Immature natural killer cell (primary cell): ENCODE measurements at regions not wholly inside any gene's neighbourhood (a gene's known extent, or its start where the extent isn't known, plus 50 kb on each side); places are given as distances from the start of the nearest gene placed in this dataset.

ENCODE experiments used
- DNase-seq, 3 donors: peaks; one replicate each; pipeline ENCODE4 v3.0.0; 2022; ENCODE audit warnings: mixed read lengths in 1 of 3
- H3K27ac Mint-ChIP-seq, 6 donors: one replicate each; pipeline ENCODE4 v1.8.0; 2020; ENCODE audit warnings: mixed read lengths in 6 of 6, mild to moderate bottlenecking in 5 of 6, inconsistent platforms in 4 of 6, moderate library complexity in 3 of 6
- H3K27me3 Mint-ChIP-seq, 3 donors: one replicate each; pipeline ENCODE4 v1.8.0; 2020 to 2021; ENCODE audit warnings: low read depth in 3 of 3, mild to moderate bottlenecking in 3 of 3, mixed read lengths in 3 of 3, moderate library complexity in 3 of 3, inconsistent platforms in 1 of 3
- H3K36me3 Mint-ChIP-seq, 3 donors: one replicate each; pipeline ENCODE4 v1.8.0; 2020; ENCODE audit warnings: mixed read lengths in 3 of 3, inconsistent platforms in 2 of 3, mild to moderate bottlenecking in 2 of 3
- H3K4me1 Mint-ChIP-seq, 2 donors: one replicate each; pipeline ENCODE4 v1.8.0; 2020; ENCODE audit warnings: inconsistent platforms in 2 of 2, mild to moderate bottlenecking in 2 of 2, mixed read lengths in 2 of 2, moderate library complexity in 1 of 2
- H3K4me3 Mint-ChIP-seq, 5 donors: one replicate each; pipeline ENCODE4 v1.8.0; 2020; ENCODE audit warnings: mild to moderate bottlenecking in 5 of 5, mixed read lengths in 5 of 5, inconsistent platforms in 3 of 5, moderate library complexity in 3 of 5
- H3K9me3 Mint-ChIP-seq, 6 donors: one replicate each; pipeline ENCODE4 v1.8.0; 2020; ENCODE audit warnings: mild to moderate bottlenecking in 6 of 6, mixed read lengths in 6 of 6, inconsistent platforms in 4 of 6, moderate library complexity in 3 of 6

DNA sequence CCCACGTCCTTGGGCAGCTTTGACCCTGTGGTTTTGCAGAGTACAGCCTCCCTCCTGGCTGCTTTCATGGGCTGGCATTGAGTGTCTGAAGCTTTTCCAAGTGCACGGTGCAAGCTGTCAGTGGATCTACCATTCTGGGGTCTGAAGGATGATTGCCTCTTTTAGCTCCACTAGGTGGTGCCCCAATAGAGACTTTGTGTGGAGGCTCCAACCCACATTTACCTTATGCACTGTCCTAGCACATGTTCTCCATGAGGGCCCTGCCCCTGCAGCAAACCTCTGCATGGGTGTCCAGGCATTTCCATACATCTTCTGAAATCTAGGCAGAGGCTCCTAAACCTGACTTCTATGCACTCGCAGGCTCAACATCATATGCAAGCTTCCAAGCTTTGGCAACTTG, 644.2 kb upstream of the CDH9 start:
- H3K27me3 Mint-ChIP-seq, result peaks cover 0 to 4% (median 0%) of the 10 kb centered on the region in 3 donors

DNA sequence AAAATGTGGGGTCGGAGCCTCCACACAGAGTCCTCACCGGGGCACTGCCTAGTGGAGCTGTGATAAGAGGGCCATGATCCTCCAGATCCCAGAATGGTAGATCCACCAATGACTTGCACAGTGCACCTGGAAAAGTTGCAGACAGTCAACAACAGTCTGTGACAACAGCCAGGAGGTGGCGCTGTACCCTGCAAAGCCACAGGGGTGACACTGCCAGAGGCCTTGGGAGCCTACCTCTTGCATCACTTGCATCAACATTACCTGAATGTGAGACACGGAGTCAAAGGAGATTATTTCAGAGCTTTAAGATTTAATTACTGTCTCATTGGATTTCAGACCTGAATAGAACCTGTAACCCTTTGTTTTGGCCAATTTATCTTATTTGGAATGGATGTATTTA, 614.1 kb upstream of the CDH9 start:
- Mint-ChIP-seq H3K27ac (no peak overlapping the region), H3K27me3 (no peaks in the 10 kb centered on the region), H3K4me1 (no peaks in the 10 kb centered on the region), H3K4me3 (no peak overlapping the region), H3K36me3 (peaks cover 0 to 3% (median 0%) of the 10 kb centered on the region in 3 donors), H3K9me3 (peaks cover 8 to 52% (median 32%) of the 10 kb centered on the region in 6 donors)
- DNase-seq, result no peak

More for the DNA sequence above, 644.2 kb upstream of the CDH9 start:
- H3K36me3 Mint-ChIP-seq, result peaks cover 0 to 10% (median 5%) of the 10 kb centered on the region in 3 donors
- H3K4me3 Mint-ChIP-seq, result no peak overlapping the region
- no peak overlapping the region for H3K27ac Mint-ChIP-seq
- no peak for DNase-seq
- no peaks in the 10 kb centered on the region for H3K4me1 Mint-ChIP-seq
- peaks cover 27 to 74% (median 42%) of the 10 kb centered on the region in 6 donors for H3K9me3 Mint-ChIP-seq

DNA sequence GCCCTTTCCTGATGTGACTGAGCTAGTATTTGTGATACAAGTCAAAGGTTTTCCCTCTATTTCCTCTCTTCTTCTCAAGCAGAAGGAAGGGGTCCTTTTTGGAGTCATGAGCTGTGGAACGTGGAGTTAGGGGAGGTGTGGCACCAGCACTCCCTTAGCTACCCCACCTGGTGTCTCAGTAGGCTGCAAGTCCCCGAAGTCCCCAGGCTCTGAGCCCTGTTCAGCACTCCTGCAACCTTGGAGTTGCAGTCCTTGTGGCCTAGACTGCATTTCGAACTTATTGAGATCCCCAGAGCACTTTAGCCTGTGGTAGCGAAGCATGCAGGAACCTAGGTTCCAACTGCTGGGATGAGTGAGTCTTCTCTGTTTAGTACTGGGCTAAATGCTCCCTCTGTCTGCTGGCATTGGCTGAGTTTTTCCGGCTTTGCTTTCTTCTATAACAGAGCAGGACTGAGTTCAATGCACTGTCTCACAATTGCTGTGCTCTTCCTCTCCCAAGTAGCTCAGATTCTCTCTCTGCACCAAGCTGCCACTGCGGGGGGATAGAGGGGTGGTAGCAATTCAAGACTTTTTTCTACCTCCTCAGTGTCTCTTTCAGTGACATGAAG, 600.7 kb upstream of the CDH9 start:
- peaks cover 6 to 38% (median 35%) of the 10 kb centered on the region in 6 donors for H3K9me3 Mint-ChIP-seq
- no peak overlapping the region for H3K27ac Mint-ChIP-seq
- no peak overlapping the region for H3K4me3 Mint-ChIP-seq
- H3K4me1 Mint-ChIP-seq, result no peaks in the 10 kb centered on the region
- DNase-seq, result no peak
- H3K36me3 Mint-ChIP-seq, result no peaks in the 10 kb centered on the region
- peaks cover 0 to 2% (median 0%) of the 10 kb centered on the region in 3 donors for H3K27me3 Mint-ChIP-seq

DNA sequence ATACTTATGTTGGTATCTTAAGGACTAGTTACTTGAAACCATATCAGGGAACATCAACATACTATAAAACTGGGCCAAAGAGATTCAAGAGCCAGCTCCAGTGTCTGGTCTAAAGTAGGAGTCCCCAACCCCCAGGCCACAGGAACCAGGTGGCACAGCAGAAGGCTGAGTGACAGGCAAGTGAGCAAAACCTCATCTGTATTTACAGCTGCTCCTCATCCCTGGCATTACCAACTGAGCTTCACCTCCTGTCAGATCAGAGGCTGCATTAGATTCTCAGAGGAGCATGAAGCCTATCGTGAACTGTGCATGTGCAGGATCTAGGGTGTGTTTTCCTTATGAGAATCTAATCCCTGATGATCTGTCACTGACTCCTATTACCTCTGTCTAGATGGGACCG, 581.6 kb upstream of the CDH9 start:
- no peaks in the 10 kb centered on the region for H3K4me1 Mint-ChIP-seq
- DNase-seq, result no peak
- H3K4me3 Mint-ChIP-seq, result no peak overlapping the region
- no peak overlapping the region for H3K27ac Mint-ChIP-seq
- H3K36me3 Mint-ChIP-seq, result peaks cover 0 to 3% (median 0%) of the 10 kb centered on the region in 3 donors
- peaks cover 20 to 62% (median 41%) of the 10 kb centered on the region in 6 donors for H3K9me3 Mint-ChIP-seq
- H3K27me3 Mint-ChIP-seq, result peaks cover 0 to 7% (median 0%) of the 10 kb centered on the region in 3 donors

- Mint-ChIP-seq H3K36me3 (no peaks in the 10 kb centered on the region), H3K9me3 (peaks cover 22 to 61% (median 39%) of the 10 kb centered on the region in 6 donors), H3K27me3 (peaks cover 0 to 1% (median 0%) of the 10 kb centered on the region in 3 donors)
Observed at GRCh38 chr5:27612161-27612560, 573.8 kb upstream of the CDH9 start.

GRCh38 chr5:27608992-27609391, 570.6 kb upstream of the CDH9 start:
- H3K4me1 Mint-ChIP-seq, result no peaks in the 10 kb centered on the region
- peaks cover 3 to 50% (median 22%) of the 10 kb centered on the region in 6 donors for H3K9me3 Mint-ChIP-seq
- H3K27me3 Mint-ChIP-seq, result no peaks in the 10 kb centered on the region
- no peak for DNase-seq
- no peak overlapping the region for H3K27ac Mint-ChIP-seq
- H3K4me3 Mint-ChIP-seq, result no peak overlapping the region
- H3K36me3 Mint-ChIP-seq, result no peaks in the 10 kb centered on the region

More at GRCh38 chr5:27612161-27612560, 573.8 kb upstream of the CDH9 start:
- Mint-ChIP-seq H3K4me1 (no peaks in the 10 kb centered on the region), H3K27ac (no peak overlapping the region), H3K4me3 (no peak overlapping the region)
- no peak for DNase-seq

DNA sequence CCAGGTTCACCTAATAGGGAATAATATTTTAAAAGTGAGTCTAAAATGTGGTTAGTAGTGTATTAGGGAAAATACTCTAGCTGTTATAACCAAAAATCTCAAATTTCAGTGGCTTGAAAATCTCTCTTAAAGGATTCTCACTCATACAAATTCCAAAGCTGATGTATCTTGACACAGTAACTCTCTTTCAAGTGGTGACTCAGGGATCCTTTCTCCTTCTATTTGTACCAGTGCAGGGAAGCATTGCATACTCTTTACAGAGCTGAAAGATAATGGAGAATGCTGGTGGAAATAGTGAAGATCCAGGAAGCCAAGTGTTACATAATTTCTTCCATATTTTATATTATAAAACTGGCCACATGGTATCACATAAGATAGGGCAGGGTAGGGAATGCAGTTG, 560.2 kb upstream of the CDH9 start:
- H3K9me3 Mint-ChIP-seq, result peaks cover 10 to 59% (median 26%) of the 10 kb centered on the region in 6 donors
- H3K27me3 Mint-ChIP-seq, result no peaks in the 10 kb centered on the region

DNA sequence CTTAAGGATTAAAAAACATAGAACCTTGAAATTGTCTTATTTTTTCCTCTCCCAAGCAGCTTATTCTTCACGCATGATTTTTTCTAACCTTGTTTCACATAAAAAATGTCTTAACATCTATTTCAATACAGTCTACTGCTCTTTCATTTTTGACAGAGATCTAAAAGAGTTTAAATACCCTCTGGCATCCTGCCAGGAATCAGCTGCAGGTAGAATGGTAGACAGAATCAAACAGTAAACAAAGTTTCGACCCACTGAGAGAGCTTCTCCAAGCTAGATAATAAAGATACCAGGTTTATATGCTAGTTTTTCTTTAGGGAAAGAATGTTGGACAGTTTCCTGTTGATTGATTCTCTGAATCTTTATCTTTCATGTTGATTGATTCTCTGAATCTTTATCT, 555.8 kb upstream of the CDH9 start:
- Mint-ChIP-seq H3K9me3 (peaks cover 19 to 73% (median 27%) of the 10 kb centered on the region in 6 donors), H3K27ac (no peak overlapping the region), H3K36me3 (no peaks in the 10 kb centered on the region), H3K4me1 (no peaks in the 10 kb centered on the region), H3K4me3 (no peak overlapping the region), H3K27me3 (no peaks in the 10 kb centered on the region)
- DNase-seq, result no peak

More for the DNA sequence above, 560.2 kb upstream of the CDH9 start:
- no peaks in the 10 kb centered on the region for H3K4me1 Mint-ChIP-seq
- no peak overlapping the region for H3K27ac Mint-ChIP-seq
- H3K36me3 Mint-ChIP-seq, result peaks cover 0 to 7% (median 0%) of the 10 kb centered on the region in 3 donors
- DNase-seq, result no peak
- H3K4me3 Mint-ChIP-seq, result no peak overlapping the region

GRCh38 chr5:27592231-27592630, 553.8 kb upstream of the CDH9 start:
- no peak overlapping the region for H3K4me3 Mint-ChIP-seq
- no peak overlapping the region for H3K27ac Mint-ChIP-seq
- no peaks in the 10 kb centered on the region for H3K4me1 Mint-ChIP-seq
- no peak for DNase-seq
- peaks cover 28 to 79% (median 36%) of the 10 kb centered on the region in 6 donors for H3K9me3 Mint-ChIP-seq
- H3K36me3 Mint-ChIP-seq, result no peaks in the 10 kb centered on the region
- H3K27me3 Mint-ChIP-seq, result peaks cover 0 to 1% (median 0%) of the 10 kb centered on the region in 3 donors

DNA sequence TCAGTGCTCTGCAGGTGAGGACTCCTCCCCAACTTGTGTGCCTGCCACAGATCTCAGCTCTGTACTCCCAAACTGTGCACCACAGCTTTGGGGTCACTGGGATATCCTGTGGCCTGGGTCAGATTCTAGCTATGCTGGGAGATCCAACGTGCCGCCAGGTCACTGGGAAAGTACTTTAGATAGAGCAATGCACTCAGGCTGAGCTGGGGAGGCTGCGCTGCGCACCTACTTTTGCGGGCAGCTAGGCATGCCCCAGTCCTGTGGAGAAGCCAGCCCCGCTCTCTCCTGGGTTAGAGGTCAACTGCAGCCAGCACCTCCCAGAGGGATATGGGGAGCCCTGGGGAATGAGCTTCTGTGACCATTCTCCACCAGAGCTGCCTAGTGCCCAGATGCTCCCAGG, 552.1 kb upstream of the CDH9 start:
- H3K9me3 Mint-ChIP-seq, result peaks cover 16 to 77% (median 45%) of the 10 kb centered on the region in 6 donors
- H3K36me3 Mint-ChIP-seq, result no peaks in the 10 kb centered on the region
- no peak overlapping the region for H3K27ac Mint-ChIP-seq
- peaks cover 0 to 1% (median 0%) of the 10 kb centered on the region in 3 donors for H3K27me3 Mint-ChIP-seq
- no peak for DNase-seq
- no peak overlapping the region for H3K4me3 Mint-ChIP-seq
- no peaks in the 10 kb centered on the region for H3K4me1 Mint-ChIP-seq

DNA sequence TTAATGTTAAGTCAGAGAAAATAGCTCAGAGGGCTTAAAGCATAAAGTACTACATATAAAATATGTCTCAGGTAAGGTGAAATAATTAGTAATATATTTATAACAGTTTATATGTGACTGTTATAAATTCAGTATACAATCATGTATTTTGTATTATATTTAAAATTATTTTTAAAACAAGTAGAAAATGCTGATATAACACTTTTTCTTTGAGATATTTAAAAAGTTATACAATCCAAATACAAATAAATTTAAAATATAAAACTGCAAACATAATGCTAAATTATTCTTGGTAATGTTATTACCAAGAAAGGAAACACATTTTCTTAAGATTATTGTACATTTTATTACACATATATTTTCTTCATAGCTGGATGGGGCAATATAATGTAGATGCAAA, 539.9 kb upstream of the CDH9 start:
- Mint-ChIP-seq H3K27me3 (peaks cover 0 to 2% (median 0%) of the 10 kb centered on the region in 3 donors), H3K36me3 (no peaks in the 10 kb centered on the region), H3K9me3 (peaks cover 10 to 36% (median 27%) of the 10 kb centered on the region in 6 donors), H3K4me3 (no peak overlapping the region), H3K27ac (no peak overlapping the region), H3K4me1 (no peaks in the 10 kb centered on the region)
- no peak for DNase-seq

DNA sequence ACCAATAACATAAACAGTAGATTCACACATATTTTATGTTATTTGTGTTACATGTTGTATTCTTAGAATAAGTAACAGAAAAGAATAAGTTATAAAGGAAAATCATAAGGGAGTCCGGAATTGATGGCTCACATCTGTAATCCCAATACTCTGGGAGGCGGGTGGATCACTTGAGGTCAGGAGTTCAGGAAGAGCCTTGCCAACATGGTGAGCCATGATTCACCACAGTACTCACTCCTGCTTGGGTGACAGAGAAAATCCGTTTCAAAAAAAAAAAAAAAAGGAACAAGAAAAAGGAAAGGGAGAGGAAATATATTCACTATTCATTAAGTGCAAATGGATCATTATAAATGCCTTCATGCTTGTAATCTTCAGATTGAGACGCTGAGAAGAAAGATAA, 533.3 kb upstream of the CDH9 start:
- H3K36me3 Mint-ChIP-seq, result no peaks in the 10 kb centered on the region
- H3K27ac Mint-ChIP-seq, result no peak overlapping the region
- no peak overlapping the region for H3K4me3 Mint-ChIP-seq
- no peaks in the 10 kb centered on the region for H3K27me3 Mint-ChIP-seq
- peaks cover 4 to 24% (median 12%) of the 10 kb centered on the region in 6 donors for H3K9me3 Mint-ChIP-seq
- no peaks in the 10 kb centered on the region for H3K4me1 Mint-ChIP-seq
- no peak for DNase-seq

- no peak for DNase-seq
- no peaks in the 10 kb centered on the region for H3K27me3 Mint-ChIP-seq
- H3K4me1 Mint-ChIP-seq, result no peaks in the 10 kb centered on the region
- H3K27ac Mint-ChIP-seq, result no peak overlapping the region
- H3K4me3 Mint-ChIP-seq, result no peak overlapping the region
- H3K36me3 Mint-ChIP-seq, result no peaks in the 10 kb centered on the region
- H3K9me3 Mint-ChIP-seq, result peaks cover 0 to 22% (median 8%) of the 10 kb centered on the region in 6 donors
Observed at GRCh38 chr5:27568811-27569210, 530.4 kb upstream of the CDH9 start.

DNA sequence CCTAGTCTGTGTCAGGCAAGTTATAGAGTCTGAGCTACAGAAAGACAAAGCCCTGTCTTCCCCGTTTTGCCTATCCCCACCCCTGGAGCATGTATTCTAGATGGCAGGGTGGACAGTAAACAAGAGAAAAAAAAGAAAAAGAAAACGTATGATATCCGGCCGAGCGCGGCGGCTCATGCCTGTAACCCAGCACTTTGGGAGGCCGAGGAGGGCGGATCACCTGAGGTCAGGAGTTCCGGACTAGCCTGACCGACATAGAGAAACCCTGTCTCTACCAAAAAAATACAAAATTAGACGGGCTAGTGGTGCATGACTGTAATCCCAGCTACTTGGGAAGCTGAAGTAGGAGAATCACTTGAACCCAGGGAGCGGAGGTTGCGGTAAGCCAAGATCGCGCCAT, 523.0 kb upstream of the CDH9 start:
- H3K27ac Mint-ChIP-seq, result no peak overlapping the region
- H3K9me3 Mint-ChIP-seq, result peaks cover 7 to 28% (median 15%) of the 10 kb centered on the region in 6 donors
- no peaks in the 10 kb centered on the region for H3K27me3 Mint-ChIP-seq
- no peaks in the 10 kb centered on the region for H3K4me1 Mint-ChIP-seq
- no peak overlapping the region for H3K4me3 Mint-ChIP-seq
- H3K36me3 Mint-ChIP-seq, result no peaks in the 10 kb centered on the region
- DNase-seq, result no peak

DNA sequence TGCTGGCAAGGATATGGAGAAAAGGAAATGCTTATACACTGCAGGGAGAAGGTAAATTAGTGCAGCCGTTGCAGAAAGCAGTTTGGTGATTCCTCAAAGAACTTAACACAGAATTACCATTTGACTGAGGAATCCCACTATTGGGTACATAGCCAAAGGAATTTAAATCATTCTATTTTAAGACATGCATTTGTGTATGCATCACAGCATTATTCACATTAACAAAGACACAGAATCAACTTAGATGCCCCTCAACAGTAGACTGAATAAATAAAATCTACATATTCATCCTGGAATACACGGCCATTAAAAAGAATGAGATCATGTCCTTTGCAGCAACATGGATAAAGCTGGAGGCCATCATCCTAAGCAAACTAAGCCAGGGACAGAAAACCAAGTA, 510.1 kb upstream of the CDH9 start:
- no peaks in the 10 kb centered on the region for H3K4me1 Mint-ChIP-seq
- H3K4me3 Mint-ChIP-seq, result no peak overlapping the region
- H3K9me3 Mint-ChIP-seq, result peaks cover 23 to 74% (median 43%) of the 10 kb centered on the region in 6 donors
- H3K27ac Mint-ChIP-seq, result no peak overlapping the region
- no peak for DNase-seq
- H3K27me3 Mint-ChIP-seq, result peaks cover 0 to 1% (median 0%) of the 10 kb centered on the region in 3 donors
- peaks cover 0 to 5% (median 3%) of the 10 kb centered on the region in 3 donors for H3K36me3 Mint-ChIP-seq
